ENCODE measurements at regions not wholly inside any gene's neighbourhood (a gene's known extent, or its start where the extent isn't known, plus 50 kb on each side); places are given as distances from the start of the nearest gene placed in this dataset.

GRCh38 chr2:236400046-236400574, 135.9 kb upstream of the ASB18 start:
- TF ChIP-seq CTCF (IDR thresholded peaks at IDR 0.05) (no peak), POLR2A (IDR thresholded peaks at IDR 0.05) (no peak)

All from body of pancreas (tissue), 4 donors.